ENCODE measurements at regions not wholly inside any gene's neighbourhood (a gene's known extent, or its start where the extent isn't known, plus 50 kb on each side); places are given as distances from the start of the nearest gene placed in this dataset.

DNA sequence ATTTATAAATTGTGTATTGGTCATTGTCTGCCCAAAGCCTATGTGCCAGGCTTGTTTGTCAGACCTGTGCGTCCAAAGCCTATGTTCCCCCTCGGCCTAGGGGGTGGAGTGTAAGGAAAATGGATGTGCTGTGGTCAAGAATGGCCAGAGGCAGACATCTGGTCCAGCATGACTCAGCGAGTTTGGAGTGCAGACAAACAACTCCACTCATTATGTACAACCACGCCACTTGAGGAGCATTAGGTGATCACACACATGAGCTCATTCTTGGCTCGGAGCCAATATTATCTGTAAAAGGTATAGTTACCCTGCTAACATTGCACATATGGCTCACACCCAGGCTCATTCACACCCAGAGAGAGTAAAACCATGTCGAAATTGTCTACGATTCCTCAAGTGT lies 1047.6 kb upstream of the ADGRL4 start:
- Histone ChIP-seq H3K9me3 (replicated peaks in 1 of 2; ENCODE audit: control insufficient read depth in 1 of 2, insufficient read depth in 1 of 2, low read length in 2 of 2) (peaks cover 31 to 43% of the 10 kb centered on the region in 2 donors), H3K27ac (ENCODE audit: low read depth in 1 of 2, low read length in 2 of 2) (no peak overlapping the region), H3K36me3 (replicated peaks in 1 of 2; ENCODE audit: control insufficient read depth in 1 of 2, insufficient read depth in 2 of 2, low read length in 2 of 2) (no peaks in the 10 kb centered on the region), H3K4me3 (replicated peaks in 1 of 3; ENCODE audit: low read depth in 2 of 3, low read length in 3 of 3) (no peak overlapping the region), H3K9ac (ENCODE audit: insufficient read depth, low read length, poor library complexity, severe bottlenecking) (no peak overlapping the region), H4K20me1 (ENCODE audit: insufficient read depth, low read length) (no peaks in the 10 kb centered on the region), H3K79me2 (ENCODE audit: insufficient read depth, low read length) (no peaks in the 10 kb centered on the region), H2AFZ (ENCODE audit: insufficient read depth, low read depth, low read length, poor library complexity, severe bottlenecking) (no peak overlapping the region), H3K4me2 (replicated peaks; ENCODE audit: extremely low read depth, low read length, poor library complexity, severe bottlenecking) (no peak overlapping the region), H3K27me3 (ENCODE audit: control insufficient read depth in 2 of 2, insufficient read depth in 2 of 2, low read length in 2 of 2) (no peaks in the 10 kb centered on the region), H3K4me1 (ENCODE audit: control insufficient read depth in 1 of 2, insufficient read depth in 2 of 2, low read length in 2 of 2) (no peaks in the 10 kb centered on the region)
- Mint-ChIP-seq H3K27ac (no peak overlapping the region), H3K9me3 (peaks cover 17 to 37% (median 23%) of the 10 kb centered on the region in 7 donors), H3K4me3 (no peak overlapping the region), H3K36me3 (no peaks in the 10 kb centered on the region), H3K27me3 (ENCODE audit: low read depth in 3 of 3) (no peaks in the 10 kb centered on the region), H3K4me1 (no peaks in the 10 kb centered on the region)
- TF ChIP-seq, protein P1, sequence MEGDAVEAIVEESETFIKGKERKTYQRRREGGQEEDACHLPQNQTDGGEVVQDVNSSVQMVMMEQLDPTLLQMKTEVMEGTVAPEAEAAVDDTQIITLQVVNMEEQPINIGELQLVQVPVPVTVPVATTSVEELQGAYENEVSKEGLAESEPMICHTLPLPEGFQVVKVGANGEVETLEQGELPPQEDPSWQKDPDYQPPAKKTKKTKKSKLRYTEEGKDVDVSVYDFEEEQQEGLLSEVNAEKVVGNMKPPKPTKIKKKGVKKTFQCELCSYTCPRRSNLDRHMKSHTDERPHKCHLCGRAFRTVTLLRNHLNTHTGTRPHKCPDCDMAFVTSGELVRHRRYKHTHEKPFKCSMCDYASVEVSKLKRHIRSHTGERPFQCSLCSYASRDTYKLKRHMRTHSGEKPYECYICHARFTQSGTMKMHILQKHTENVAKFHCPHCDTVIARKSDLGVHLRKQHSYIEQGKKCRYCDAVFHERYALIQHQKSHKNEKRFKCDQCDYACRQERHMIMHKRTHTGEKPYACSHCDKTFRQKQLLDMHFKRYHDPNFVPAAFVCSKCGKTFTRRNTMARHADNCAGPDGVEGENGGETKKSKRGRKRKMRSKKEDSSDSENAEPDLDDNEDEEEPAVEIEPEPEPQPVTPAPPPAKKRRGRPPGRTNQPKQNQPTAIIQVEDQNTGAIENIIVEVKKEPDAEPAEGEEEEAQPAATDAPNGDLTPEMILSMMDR (IDR thresholded peaks at IDR 0.05): no peak
- intact Hi-C loops (cut with micrococcal nuclease): no loop called here
- DNase-seq: no peak
- 96% methylated on average over 4 of the region's 7 CpGs for WGBS (ENCODE audit: insufficient coverage)

DNA sequence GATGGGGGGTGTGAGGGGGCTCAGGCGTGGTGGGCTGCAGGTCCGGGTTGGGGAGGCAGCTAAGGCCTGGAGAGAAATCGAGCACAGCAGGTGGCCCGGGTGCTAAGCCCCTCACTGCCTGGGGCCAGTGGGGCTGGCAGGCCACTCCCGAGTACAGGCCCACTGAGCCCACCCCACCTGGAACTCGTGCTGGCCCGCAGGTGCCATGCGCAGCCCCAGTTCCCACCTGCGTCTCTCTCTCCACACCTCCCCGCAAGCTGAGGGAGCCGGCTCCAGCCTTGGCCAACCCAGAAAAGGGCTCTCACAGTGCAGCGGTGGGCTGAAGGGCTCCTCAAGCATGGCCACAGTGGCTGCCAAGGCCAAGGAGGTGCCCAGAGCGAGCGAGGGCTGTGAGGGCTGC lies 1047.1 kb upstream of the ADGRL4 start:
- H3K36me3 Mint-ChIP-seq: no peaks in the 10 kb centered on the region
- peaks cover 17 to 37% (median 23%) of the 10 kb centered on the region in 7 donors for H3K9me3 Mint-ChIP-seq
- Histone ChIP-seq H3K9ac (ENCODE audit: insufficient read depth, low read length, poor library complexity, severe bottlenecking) (no peak overlapping the region), H3K79me2 (ENCODE audit: insufficient read depth, low read length) (no peaks in the 10 kb centered on the region), H3K9me3 (replicated peaks in 1 of 2; ENCODE audit: control insufficient read depth in 1 of 2, insufficient read depth in 1 of 2, low read length in 2 of 2) (peaks cover 31 to 43% of the 10 kb centered on the region in 2 donors), H3K27me3 (ENCODE audit: control insufficient read depth in 2 of 2, insufficient read depth in 2 of 2, low read length in 2 of 2) (no peaks in the 10 kb centered on the region), H3K4me1 (ENCODE audit: control insufficient read depth in 1 of 2, insufficient read depth in 2 of 2, low read length in 2 of 2) (no peaks in the 10 kb centered on the region), H4K20me1 (ENCODE audit: insufficient read depth, low read length) (no peaks in the 10 kb centered on the region), H2AFZ (ENCODE audit: insufficient read depth, low read depth, low read length, poor library complexity, severe bottlenecking) (no peak overlapping the region), H3K36me3 (replicated peaks in 1 of 2; ENCODE audit: control insufficient read depth in 1 of 2, insufficient read depth in 2 of 2, low read length in 2 of 2) (no peaks in the 10 kb centered on the region), H3K27ac (ENCODE audit: low read depth in 1 of 2, low read length in 2 of 2) (no peak overlapping the region), H3K4me2 (replicated peaks; ENCODE audit: extremely low read depth, low read length, poor library complexity, severe bottlenecking) (no peak overlapping the region), H3K4me3 (replicated peaks in 1 of 3; ENCODE audit: low read depth in 2 of 3, low read length in 3 of 3) (no peak overlapping the region)
- intact Hi-C loops (cut with micrococcal nuclease): no loop called here
- no peak overlapping the region for H3K27ac Mint-ChIP-seq
- no peaks in the 10 kb centered on the region for H3K27me3 Mint-ChIP-seq (ENCODE audit: low read depth in 3 of 3)
- H3K4me1 Mint-ChIP-seq: no peaks in the 10 kb centered on the region
- no peak overlapping the region for H3K4me3 Mint-ChIP-seq
- DNase-seq: no peak
- TF ChIP-seq, protein P1 (IDR thresholded peaks at IDR 0.05): no peak
- 82% methylated on average over 11 of the region's 14 CpGs for WGBS (ENCODE audit: insufficient coverage)
